SIG-M5 treated with dmso at 0.1 percent for 504 hours (cell line): ENCODE measurements at regions not wholly inside any gene's neighbourhood (a gene's known extent, or its start where the extent isn't known, plus 50 kb on each side); places are given as distances from the start of the nearest gene placed in this dataset.
A peak's percentile ranks its signal among the peaks of the same experiment; 100 is the strongest.

Experiments
- DNase-seq: peaks from one replicate; lab custom pipeline; 2025; ENCODE audit not compliant: unreplicated experiment; lab: John Stamatoyannopoulos, UW

DNA sequence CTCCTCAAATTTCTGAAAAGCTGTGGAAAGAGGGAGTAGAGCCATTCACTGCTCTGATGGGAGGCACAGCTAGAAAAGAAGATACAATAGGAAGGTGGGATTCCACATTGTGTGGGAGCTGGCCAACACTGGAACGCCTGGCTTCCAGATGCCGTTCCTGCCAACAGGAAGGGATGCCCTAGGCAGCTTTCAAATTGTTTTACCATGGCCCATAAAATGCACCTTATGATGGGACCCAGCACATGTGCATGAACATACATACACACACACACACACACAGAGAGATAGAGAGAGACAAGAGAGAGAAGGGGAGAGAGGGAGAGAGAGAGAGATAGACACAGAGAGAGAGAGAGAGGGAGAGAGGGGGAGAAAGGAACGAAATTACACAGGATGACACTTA, 86.1 kb upstream of the BZW1 start:
- DNase-seq, result no peak

DNA sequence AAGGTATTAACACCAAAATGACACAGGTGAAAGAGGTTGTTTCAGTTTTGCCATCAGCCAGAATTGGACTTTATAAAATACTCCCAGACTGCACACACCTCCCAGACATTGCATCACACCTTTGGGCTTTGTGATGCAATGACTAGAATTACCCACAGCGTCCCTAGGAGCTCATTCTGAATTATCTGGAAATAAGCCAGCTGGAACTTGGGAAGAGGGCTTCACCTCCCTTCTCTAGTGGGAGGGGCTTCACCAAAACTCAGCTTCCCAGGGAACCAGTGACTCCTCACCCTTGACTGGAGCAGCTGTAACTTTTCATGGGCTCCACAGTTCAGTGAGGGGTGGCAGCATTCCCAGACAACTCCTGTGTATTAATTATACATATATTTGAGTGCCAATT, 83.1 kb upstream of the BZW1 start:
- DNase-seq, result no peak

DNA sequence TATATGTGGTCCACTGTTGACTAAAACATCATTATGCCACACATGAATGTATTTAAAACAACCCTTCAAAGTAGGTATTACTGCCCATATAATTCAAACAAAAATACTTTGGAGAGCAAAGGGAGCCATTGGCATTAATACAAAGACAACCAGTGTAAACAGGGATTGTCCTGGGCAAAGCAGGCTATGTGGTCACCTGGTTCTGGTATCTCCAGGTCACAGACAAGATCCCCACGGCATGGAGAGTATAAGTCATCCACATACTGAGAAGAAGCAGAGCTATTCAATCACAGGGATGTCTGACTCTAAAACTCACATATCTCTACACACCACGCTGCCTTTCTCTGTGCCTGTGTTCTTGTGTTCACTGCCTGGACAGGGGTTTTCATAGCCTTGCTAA, 81.4 kb upstream of the BZW1 start:
- DNase-seq, result no peak

DNA sequence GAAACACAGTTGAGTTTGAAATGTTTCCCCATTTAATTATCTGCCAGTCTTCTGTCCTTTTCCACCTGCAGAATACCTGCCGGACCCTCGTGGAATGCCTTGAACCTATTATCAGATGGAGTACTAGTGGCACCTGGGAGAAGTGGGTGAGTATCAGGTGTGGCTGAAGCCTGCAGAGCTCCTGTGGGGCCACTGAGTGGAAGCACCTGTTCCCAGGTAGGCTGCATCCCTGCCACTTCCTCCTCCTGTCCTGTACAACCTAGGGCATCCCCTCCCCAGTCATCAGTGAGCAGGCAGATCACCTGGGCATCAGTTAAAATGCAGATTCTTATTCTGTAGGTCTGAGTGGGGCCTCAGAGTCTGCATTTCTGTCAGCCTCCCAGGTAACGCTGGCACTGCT, 80.8 kb upstream of the BZW1 start:
- no peak for DNase-seq

DNA sequence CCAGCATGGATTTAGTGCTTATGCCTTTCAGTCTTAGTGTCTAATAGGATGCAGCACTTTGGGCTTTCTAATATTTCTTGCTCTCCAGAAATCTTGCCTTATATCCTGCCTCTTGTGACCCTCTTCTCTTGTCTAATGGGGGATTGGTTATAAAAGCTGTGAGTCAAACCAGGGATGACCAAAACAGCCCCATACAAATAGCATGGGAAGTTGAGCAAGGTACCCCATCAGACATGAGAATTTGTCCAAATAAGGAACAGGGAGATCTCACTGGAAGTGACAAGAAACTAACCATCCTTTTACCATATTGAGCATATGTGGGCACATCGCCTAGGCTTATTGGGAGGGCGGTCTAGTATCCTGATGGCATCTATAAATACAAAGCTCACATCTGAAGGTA, 78.8 kb upstream of the BZW1 start:
- DNase-seq, result peak; percentile 21

DNA sequence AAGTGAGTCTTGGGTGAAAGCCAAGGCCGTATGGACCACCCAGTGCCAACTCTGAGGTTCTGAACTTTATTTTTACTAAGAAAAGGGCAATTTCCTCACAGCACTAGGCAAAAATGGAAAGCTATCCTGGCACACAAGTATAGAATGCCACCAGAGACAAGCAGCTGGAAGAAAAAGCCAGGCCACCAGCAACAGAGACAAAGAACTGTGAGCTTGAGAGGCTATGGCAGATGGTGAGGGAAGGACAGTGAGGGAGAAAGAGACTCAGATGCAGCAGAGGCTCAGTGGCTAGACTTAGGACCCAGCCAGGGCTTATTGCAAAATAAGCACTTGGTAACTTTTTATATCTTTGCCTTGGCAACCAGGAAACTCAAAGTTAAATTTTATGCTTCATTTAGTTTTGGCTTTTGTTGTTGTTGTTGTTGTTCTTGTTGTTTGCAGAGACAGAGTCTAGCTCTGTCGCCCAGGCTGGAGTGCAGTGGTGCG, 78.0 kb upstream of the BZW1 start:
- no peak for DNase-seq

DNA sequence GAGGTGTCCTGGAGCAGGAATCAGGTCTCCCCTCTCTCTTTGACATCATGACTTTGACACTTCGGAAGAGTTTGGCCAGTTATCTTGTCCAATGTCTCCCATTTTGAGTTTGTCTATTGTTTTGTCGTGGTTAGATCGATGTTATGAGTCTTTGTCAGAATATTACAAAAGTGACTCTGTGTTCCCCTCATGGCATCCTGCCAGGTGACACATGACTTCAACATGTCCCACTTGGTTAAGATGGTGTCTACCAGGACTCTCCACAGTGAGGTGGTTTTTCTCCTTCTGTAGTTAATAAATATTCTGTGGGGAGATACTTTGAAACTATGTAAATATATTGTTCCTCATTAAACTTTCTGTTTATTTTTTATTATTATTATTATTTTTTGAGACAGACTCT, 76.6 kb upstream of the BZW1 start:
- no peak for DNase-seq

DNA sequence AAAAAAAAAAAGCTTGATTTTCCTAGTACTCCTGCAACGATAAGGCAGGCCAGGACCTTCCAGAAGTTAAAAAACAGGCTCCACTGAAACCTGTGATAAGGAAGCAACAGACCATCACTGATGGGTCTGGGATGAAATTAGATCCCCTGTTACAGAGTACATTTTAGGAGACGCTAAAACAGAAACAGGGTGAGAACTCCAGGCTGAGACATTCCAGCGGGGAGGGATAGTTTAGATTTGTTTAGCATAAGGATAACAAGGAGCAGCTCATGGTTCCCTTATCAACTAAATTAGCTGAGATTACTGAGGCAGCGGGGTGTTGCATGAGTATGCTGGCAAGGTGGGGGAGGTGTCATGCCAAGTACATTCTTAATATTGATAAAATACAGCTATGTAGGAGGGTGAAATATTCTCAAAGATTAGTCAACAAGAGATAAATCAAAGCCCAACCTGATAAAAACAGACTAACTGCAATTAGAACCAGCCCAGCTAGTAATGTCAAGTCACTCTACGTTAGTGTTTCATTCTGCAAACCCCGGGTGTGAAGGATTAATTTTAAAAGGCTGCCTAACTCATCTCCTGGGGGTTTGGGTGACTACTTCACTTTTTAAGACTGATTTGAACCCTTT, 75.0 kb upstream of the BZW1 start:
- no peak for DNase-seq

DNA sequence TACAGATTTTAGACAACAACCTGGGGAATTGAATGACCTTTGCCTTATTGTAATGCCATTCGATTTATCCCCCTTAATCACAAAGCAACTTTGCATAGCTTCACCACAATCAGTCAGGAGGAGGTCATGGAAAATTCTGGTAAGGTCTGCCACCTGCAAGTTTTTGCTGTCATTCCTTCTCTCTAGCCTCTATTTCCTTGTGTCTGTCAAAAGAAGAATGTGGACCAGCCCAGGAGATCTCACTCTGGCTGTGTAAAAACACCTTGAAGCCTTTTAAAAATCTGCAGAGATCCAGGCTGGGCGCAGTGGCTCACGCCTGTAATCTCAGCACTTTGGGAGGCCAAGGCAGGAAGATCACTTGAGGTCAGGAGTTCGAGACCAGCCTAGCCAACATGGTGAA, 74.1 kb upstream of the BZW1 start:
- DNase-seq, result no peak

DNA sequence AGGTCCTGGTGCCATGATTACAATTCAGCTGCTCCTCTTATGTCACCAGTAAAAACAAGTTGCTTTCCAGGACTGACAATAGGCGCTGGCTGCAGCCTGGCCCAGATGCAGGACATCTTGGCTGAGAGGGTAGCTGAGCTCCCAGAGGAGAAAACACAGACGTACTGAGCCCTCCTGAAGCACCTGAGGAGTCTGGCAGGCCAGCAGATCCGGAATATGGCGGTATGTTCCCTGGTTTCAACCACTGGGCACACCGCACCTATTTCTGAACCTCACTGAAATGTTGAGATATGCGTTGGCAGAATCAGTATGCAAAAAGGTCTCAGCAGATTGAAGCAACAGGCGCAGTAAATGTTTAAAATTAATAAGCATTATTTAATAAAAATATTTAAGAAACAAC, 73.1 kb upstream of the BZW1 start:
- DNase-seq, result no peak

DNA sequence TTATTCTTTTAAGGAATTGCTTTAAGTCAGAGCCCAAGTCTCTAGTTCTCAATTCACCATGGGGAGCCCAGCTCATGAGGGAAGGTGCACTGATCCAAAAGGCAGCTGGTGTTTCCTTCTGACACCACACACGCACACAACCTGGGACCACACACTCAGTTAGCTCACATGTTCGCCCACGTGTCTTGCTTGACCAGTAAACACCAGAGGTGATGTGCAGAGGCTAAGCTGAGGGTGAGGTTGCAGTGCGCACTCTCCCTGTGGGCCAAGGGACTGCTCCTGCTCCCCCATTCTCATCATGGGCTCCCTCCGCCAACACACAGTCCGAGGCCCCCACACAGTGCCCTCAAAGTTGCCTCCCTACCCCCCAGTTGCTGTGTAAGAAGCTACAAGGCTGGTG, 70.8 kb upstream of the BZW1 start:
- DNase-seq, result no peak

DNA sequence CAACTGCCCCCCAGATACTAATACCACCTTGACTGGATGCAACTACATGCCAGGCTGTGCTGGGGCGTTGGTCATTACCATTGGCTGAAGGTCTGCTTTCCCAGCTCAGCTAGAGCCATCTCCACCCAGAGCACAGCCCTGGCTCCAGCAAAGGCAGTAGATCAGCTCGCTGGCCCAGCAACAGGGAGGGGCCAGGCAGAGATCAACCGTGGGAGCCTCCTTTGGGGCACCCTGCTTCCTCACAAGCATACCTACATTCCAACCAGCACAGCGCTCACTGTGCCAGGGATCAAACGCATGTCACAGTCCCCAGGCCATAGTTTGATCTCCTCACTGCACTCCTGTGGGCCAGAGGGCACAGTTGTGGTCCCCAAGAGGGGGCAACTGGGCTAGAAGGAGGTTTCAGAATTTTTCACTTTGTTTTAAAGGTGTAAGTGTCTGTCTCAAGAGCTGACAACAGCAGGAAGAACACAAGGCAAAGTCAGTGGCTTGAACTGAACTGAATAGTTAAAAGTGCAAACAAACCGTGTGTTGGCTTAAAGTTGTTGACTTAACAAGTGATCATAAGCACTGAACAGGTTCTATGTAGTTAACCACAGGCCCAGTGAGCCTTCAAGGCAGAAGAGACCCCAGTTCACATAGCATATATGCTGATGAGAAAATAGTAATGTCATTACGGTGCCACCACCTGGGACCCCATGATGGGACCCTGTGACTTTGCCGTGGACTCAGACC, 70.1 kb upstream of the BZW1 start:
- DNase-seq, result peak; percentile 40

DNA sequence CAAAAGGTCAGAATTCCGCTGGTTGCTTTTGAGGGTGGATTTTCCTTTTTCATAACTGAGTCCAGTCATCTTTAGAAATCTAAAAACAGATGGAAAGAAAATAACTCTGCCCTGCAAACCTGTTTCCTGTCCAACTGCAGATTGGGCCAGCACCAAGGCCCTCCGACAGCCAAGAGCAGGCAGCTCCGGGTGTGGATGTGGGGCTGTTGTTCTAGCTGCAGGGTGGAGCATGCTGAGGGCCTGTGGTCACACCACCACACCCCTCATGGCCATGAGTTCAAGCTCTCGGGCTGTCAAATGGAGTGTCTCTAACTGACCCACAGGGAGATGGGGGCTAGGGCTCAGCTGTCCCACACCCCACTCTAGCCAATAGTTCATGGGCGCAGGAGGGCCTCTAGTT, 69.3 kb upstream of the BZW1 start:
- no peak for DNase-seq

DNA sequence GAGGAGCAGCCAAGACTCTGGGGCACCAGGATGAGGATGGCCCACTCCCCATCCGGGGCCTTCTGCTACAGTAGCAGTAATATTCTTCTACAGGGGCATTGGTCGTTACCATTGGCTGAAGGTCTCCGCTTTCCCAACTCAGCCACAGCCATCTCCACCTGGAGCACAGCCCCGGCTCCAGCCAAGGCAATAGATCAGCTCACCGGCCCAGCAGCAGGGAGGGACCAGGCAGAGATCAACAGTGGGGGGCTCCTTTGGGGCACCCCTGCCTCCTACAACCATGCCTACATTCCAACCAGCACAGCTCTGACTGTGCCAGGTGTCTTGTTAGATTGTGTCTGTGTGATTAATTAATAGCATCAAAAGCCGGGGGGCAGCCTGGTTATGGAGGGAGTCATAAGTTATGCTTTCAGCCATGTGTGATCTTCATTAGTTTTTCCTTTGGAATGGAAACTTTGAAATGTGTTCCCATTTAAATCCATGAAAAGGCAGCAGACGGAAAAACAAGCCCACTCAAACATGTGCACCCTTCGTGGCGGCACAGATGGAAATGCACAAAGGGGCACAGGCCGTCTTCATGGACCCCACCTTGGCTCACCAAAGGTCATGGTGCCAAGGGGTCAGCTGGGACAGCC, 68.6 kb upstream of the BZW1 start:
- DNase-seq, result no peak

DNA sequence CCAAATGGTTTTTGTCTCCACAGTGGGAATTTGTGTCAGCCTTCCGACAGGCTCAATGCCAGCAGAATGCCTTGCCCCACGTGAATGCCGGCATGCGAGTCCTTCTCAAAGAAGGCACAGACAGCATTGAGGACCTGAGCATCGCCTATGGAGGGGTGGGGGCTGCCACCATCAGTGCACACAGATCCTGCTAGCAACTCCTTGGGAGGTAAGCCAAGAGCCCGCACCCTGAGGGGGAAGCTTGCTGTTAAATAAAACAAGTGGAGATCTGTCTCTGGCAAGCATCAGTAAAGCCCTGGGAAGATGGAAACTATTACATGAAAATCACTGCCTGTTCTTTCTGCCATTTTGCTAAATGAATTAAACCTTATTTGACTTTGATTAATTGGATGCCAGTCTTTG, 67.5 kb upstream of the BZW1 start:
- no peak for DNase-seq

DNA sequence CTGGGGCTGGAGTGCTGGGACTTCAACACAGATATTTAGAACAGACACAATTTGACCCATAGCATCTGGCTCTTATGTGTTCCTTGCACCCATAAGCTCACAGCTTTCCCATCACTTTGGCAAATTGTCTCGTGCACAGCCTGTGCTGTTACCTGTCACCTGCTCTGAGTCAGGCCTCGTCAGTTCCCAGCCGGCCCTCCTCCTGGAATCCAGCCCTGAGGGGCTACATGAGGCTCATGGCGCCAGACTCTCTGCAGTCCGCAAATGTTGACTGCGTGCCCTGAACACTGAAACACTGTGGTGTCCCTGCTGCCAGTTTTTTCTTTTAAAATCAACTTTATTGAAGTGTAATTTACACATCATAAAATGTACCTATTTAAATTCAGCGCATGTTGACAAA, 65.4 kb upstream of the BZW1 start:
- no peak for DNase-seq

DNA sequence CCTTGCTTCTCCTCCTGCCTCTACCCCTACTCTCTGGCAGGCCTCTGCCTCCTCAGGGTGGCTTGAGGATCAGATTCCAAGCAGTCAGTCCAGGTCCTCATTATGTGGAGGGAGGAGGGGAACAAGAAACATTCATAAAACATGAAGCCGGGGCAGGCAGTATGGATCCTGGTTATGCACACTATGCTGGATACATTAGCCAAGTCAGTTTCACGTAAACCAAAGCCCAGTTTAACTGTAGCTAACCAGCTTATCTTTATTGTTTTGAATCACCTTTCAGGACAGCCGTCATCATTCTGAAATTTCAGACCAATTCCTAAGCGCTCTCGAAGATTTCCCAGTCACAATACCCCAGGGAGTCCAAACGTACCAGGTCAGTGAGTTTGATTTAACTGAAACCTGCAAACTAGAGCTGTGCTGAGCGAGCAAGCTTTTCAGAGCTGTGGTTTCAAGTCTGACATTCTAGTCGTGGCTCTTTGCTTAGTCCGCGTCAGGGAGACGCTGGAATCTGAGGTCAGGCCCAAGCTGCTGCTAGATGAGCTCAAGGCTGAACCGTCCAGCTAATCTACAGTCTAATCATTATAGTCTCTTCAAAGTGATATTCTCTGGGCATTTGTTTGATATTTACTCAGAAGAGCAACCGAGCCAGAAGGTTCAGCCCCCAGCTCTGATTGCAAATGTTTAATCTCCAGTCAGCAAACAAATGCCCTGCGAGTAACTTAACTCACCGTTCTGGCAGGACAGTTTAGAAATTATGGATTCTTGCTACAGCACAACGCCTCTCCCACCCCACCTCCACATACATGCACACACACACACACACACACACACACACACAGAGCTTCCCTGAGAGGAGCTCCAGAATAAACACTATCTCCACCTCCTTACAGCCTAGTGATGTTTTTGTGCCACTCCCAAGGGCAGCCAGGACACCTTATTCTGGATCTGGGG, 63.8 kb upstream of the BZW1 start:
- no peak for DNase-seq

DNA sequence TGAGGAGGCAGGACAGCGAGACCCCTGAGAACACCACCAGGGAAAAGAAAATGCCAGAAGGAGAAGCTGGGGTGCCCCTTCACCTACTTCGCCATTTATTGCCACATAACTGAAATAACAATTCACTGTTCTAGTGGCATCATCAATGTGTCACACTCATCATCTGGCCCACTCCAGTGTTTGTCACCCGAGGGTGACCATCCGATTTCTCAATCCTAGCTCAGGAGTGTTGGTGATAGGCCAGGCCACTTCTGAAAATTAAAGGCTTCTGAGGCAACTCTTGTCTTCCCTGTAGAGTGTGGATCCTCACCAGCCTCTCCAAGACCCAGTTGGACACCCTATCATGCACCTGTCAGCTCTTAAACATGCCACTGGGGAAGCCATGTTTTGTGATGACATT, 62.9 kb upstream of the BZW1 start:
- DNase-seq, result peak; percentile 11

DNA sequence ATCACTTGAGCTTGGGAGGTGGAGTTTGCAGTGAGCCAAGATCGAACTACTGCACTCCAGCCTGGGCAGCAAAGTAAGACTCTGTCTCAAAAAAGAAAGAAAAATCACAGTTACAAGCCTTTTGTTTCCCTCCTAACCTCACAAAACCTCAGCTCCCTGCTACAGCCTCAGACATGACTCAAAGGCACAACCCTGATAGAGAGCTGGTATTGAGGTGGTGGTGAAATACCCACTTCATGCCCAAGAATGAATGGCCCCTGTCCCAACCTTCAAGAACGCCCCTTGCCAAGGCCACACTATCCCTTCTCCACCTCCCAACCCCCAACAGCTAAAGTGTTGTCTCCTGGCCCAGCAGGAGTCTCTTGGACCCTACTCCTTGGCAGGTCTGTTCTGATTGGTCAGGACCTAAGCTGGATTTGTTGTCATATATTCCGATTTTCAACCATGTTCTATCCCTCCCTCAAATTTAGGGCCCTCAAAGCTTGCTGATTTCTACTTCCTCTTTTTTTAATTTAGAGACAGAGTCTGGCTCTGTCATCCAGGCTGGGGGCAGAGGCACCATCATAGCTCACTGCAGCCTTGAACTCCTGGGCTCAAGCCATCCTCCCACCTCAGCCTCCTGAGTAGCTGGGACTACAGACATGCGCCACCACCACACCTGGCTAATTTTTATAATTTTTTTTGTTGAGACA, 61.9 kb upstream of the BZW1 start:
- no peak for DNase-seq

DNA sequence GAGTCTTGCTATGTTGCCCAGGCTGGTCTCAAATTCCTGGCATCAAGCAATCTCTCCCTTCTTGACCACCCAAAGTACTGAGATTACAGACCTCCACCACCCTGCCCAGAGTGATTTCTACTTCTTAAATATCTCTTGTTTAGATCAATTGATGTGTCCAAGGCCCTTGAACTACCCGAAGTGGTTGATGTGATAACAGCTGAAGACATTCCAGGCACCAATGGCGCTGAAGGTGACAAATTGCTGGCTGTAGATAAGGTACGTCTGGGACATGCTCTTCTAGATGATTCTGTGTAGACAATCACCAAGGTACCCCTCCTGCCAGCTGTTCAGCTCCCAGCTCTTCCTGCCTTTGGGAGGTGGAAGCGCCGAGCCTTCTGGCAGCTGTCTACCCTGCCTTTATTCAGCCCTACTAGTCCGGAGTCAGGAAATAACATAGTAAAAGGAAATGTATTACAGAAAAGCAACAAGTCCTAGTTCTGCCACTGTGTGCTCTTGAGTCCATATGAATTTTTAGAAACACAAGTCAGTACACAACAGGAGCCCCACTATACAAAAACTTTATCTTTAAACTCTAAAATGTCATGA, 61.3 kb upstream of the BZW1 start:
- DNase-seq, result no peak
